ENCODE measurements at regions not wholly inside any gene's neighbourhood (a gene's known extent, or its start where the extent isn't known, plus 50 kb on each side); places are given as distances from the start of the nearest gene placed in this dataset.
"Not testable (repeated sequence)": the region's sequence is repeated elsewhere in the genome, so short reads cannot be mapped to it uniquely, and the experiment has no call there.

DNA sequence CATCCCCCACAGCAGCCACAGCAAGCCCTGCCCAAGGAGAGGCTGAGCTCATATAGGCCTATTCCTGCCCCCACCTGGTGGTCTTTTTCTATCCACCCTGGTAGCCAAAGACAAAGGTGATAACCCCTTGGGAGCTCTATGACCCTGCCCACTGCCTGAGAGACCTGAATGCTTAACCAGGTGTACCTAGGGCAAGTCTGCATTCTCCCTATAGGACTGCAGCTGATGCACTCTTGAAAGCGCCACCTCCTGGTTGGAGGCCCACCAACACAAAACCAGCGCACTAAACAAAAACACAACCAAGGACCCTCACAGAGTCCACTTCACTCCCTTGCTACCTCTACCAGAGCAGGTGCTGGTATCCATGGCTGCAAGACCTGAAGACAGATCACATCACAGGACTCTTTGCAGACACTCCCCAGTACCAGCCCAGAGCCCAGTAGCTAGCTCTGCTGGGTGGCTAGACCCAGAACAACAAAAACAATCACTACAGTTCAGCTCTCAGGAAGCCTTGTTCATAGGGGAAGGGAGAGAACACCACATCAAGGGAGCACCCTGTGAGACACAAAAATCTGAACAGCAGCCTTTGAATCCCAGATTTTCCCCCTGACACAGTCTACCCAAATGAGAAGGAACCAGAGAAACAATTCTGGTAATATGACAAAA lies 72.8 kb upstream of the SORL1 start:
- not testable (repeated sequence) for DNase-seq; H3K27me3 ChIP-seq (replicated peaks in 2 of 5; ENCODE audit: control insufficient read depth in 4 of 5, insufficient read depth in 5 of 5, low read length in 4 of 5); H3K27ac ChIP-seq (ENCODE audit: insufficient read depth in 1 of 2, low read depth in 1 of 2, low read length in 2 of 2, poor library complexity in 1 of 2, severe bottlenecking in 2 of 2); H3K4me3 ChIP-seq (ENCODE audit: control insufficient read depth in 1 of 7, extremely low read depth in 1 of 7, insufficient read depth in 4 of 7, low read depth in 2 of 7, low read length in 6 of 7); H3K9me3 ChIP-seq (ENCODE audit: control extremely low read depth in 1 of 5, control insufficient read depth in 4 of 5, insufficient read depth in 2 of 5, low read depth in 1 of 5, low read length in 4 of 5); H3K36me3 ChIP-seq (ENCODE audit: control insufficient read depth in 4 of 4, insufficient read depth in 4 of 4, low read length in 3 of 4)
- H3K4me1 ChIP-seq (ENCODE audit: control extremely low read depth in 1 of 4, control insufficient read depth in 4 of 4, insufficient read depth in 4 of 4, low read length in 3 of 4) = peaks cover 0 to 27% (median 5%) of the 10 kb centered on the region in 4 experiments
- ChIA-PET CTCF (interaction anchor here (0.9 to 1.7 kb wide), 7 partner anchors 9 to 213 kb away, joined by 3 to 6 read pairs (median 3); no protein-coding TSS in a partner anchor), POLR2A (interaction anchor here (0.7 kb wide), 1 partner anchor 12 kb away, joined by 3 read pairs; no protein-coding TSS in a partner anchor)
- WGBS (ENCODE audit: insufficient coverage) = 100% methylated on average over 2 of the region's 2 CpGs

DNA sequence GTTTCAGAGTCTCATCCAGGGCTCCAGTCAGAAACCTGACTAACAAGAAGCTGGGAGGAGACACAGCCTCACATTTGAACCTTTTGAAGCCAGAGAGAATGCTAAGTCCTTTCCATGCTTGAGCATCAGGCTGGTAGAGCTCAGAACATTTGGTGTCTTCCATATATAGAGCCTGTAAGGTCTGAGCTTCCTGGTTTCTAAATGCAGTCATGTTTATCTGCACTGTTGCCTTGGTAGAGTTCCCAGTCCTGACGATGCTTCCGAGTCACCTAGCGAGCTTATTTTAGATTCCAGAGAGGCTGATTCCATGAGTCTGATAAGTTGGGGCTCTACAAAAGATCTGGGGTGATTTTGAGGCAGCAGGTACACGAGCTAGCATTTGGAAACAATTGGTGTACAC lies 68.4 kb upstream of the SORL1 start:
- Histone ChIP-seq H3K27ac (ENCODE audit: insufficient read depth in 1 of 2, low read depth in 1 of 2, low read length in 2 of 2, poor library complexity in 1 of 2, severe bottlenecking in 2 of 2) (no peak overlapping the region), H3K27me3 (replicated peaks in 2 of 5; ENCODE audit: control insufficient read depth in 4 of 5, insufficient read depth in 5 of 5, low read length in 4 of 5) (no peaks in the 10 kb centered on the region), H3K9me3 (ENCODE audit: control extremely low read depth in 1 of 5, control insufficient read depth in 4 of 5, insufficient read depth in 2 of 5, low read depth in 1 of 5, low read length in 4 of 5) (no peaks in the 10 kb centered on the region), H3K36me3 (ENCODE audit: control insufficient read depth in 4 of 4, insufficient read depth in 4 of 4, low read length in 3 of 4) (no peaks in the 10 kb centered on the region), H3K4me1 (ENCODE audit: control extremely low read depth in 1 of 4, control insufficient read depth in 4 of 4, insufficient read depth in 4 of 4, low read length in 3 of 4) (peaks cover 0 to 4% (median 0%) of the 10 kb centered on the region in 4 experiments), H3K4me3 (ENCODE audit: control insufficient read depth in 1 of 7, extremely low read depth in 1 of 7, insufficient read depth in 4 of 7, low read depth in 2 of 7, low read length in 6 of 7) (no peak overlapping the region)
- POLR2A ChIA-PET = no interaction called here
- DNase-seq = no peak
- CTCF ChIA-PET = interaction anchor here (1.1 to 1.2 kb wide), 2 partner anchors 9 to 13 kb away, joined by 4 to 5 read pairs; no protein-coding TSS in a partner anchor
- 97% methylated on average over 4 of the region's 4 CpGs for WGBS (ENCODE audit: insufficient coverage)

DNA sequence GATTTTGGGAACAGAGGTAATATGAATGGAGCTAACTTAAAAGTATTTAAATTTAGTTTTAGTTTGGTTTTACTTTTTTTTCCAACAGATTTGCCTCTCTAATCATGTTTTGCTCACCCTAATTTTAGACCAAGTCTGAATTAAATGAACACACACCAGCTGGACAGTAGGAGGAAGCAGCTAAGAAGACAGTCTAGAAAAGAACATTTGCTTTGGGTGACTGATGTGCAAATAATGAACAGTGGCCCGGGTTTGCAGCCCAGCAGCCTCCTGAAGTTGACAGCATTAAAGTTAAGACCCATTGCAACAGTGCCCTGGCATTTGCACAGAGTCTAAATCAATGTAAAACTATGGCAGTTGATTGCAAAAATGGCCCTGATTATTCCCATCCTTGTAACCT lies 66.4 kb upstream of the SORL1 start:
- H3K27ac ChIP-seq (ENCODE audit: insufficient read depth in 1 of 2, low read depth in 1 of 2, low read length in 2 of 2, poor library complexity in 1 of 2, severe bottlenecking in 2 of 2) = no peak overlapping the region
- no peaks in the 10 kb centered on the region for H3K36me3 ChIP-seq (ENCODE audit: control insufficient read depth in 4 of 4, insufficient read depth in 4 of 4, low read length in 3 of 4)
- H3K27me3 ChIP-seq (replicated peaks in 2 of 5; ENCODE audit: control insufficient read depth in 4 of 5, insufficient read depth in 5 of 5, low read length in 4 of 5) = no peaks in the 10 kb centered on the region
- H3K4me3 ChIP-seq (ENCODE audit: control insufficient read depth in 1 of 7, extremely low read depth in 1 of 7, insufficient read depth in 4 of 7, low read depth in 2 of 7, low read length in 6 of 7) = no peak overlapping the region
- WGBS (ENCODE audit: insufficient coverage) = 89% methylated on average over 1 of the region's 1 CpG
- H3K4me1 ChIP-seq (ENCODE audit: control extremely low read depth in 1 of 4, control insufficient read depth in 4 of 4, insufficient read depth in 4 of 4, low read length in 3 of 4) = no peaks in the 10 kb centered on the region
- no peaks in the 10 kb centered on the region for H3K9me3 ChIP-seq (ENCODE audit: control extremely low read depth in 1 of 5, control insufficient read depth in 4 of 5, insufficient read depth in 2 of 5, low read depth in 1 of 5, low read length in 4 of 5)
- CTCF ChIA-PET = interaction anchor here (0.6 to 1.9 kb wide), 5 partner anchors 9 to 59 kb away, joined by 3 to 11 read pairs (median 3); no protein-coding TSS in a partner anchor
- DNase-seq = no peak
- POLR2A ChIA-PET = interaction anchor here (1.5 kb wide), 1 partner anchor 32 kb away, joined by 3 read pairs; no protein-coding TSS in a partner anchor

Measured in common myeloid progenitor, CD34-positive (primary cell).